ENCODE measurements at regions not wholly inside any gene's neighbourhood (a gene's known extent, or its start where the extent isn't known, plus 50 kb on each side); places are given as distances from the start of the nearest gene placed in this dataset.

DNA sequence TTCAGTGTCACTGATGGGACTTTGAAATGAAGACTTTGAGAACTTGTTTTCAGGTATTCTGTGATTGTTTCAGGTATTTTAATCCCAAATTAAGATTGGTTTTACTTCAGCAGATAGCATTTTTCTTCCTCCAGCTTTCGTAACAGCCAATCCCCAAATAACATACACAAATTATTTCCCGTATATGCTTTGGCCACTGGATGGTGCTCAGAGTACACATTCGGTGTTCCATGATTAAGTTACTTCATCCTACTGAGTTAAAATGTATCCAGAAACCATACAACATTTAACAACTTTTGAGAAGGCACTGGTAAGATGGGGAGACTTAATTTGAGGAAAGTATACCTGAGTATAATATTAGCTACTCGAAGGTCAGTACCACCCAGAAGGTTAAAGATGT lies 233.4 kb upstream of the FAM47A start:
- Mint-ChIP-seq H3K27me3 (ENCODE audit: unreplicated experiment) (no peaks in the 10 kb centered on the region), H3K36me3 (ENCODE audit: unreplicated experiment) (no peaks in the 10 kb centered on the region)
- no peak for DNase-seq

DNA sequence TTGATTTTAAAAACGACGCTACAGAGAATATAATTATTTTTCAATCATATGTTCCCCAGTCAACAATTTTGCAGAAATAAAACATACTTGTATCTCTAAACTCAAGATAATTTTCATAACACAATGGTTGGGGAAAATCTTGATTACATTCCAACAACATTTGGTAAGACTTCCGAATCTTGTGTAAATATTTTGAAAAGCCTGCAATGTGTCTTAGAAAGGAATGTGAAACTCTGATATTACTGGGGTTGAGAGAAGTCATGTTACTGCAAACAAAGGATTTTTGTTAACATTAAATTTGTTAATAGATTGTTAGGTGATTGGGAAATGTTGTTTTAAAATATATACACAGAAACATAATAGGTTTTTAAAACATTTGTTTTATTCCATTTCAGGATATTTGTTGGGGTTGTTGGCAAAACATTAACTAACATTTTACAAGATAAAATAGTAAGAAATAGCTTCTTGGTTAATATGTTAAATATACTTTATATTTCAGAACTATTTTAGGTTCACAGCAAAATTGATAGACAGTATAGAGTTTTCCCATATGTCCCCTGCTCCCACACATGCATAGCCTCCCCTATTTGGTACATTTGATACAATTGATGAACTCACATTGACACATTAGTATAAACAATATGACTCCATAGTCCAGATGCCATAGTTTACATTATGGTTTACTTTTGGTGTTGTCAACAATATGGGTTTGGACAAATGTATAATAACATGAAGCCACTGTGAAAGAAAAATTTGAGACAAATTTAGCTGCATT lies 218.6 kb upstream of the FAM47A start:
- Mint-ChIP-seq H3K4me1 (ENCODE audit: low read depth, unreplicated experiment) (no peaks in the 10 kb centered on the region), H3K27ac (ENCODE audit: unreplicated experiment) (no peak overlapping the region), H3K4me3 (ENCODE audit: unreplicated experiment) (no peak overlapping the region), H3K9me3 (ENCODE audit: unreplicated experiment) (peaks cover 2% of the 10 kb centered on the region), H3K27me3 (ENCODE audit: unreplicated experiment) (no peaks in the 10 kb centered on the region), H3K36me3 (ENCODE audit: unreplicated experiment) (no peaks in the 10 kb centered on the region)
- DNase-seq, result no peak
- TF ChIP-seq, protein P1, sequence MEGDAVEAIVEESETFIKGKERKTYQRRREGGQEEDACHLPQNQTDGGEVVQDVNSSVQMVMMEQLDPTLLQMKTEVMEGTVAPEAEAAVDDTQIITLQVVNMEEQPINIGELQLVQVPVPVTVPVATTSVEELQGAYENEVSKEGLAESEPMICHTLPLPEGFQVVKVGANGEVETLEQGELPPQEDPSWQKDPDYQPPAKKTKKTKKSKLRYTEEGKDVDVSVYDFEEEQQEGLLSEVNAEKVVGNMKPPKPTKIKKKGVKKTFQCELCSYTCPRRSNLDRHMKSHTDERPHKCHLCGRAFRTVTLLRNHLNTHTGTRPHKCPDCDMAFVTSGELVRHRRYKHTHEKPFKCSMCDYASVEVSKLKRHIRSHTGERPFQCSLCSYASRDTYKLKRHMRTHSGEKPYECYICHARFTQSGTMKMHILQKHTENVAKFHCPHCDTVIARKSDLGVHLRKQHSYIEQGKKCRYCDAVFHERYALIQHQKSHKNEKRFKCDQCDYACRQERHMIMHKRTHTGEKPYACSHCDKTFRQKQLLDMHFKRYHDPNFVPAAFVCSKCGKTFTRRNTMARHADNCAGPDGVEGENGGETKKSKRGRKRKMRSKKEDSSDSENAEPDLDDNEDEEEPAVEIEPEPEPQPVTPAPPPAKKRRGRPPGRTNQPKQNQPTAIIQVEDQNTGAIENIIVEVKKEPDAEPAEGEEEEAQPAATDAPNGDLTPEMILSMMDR (IDR thresholded peaks at IDR 0.05; ENCODE audit: partially characterized antibody, unreplicated experiment), result no peak

More for the DNA sequence above, 233.4 kb upstream of the FAM47A start:
- H3K4me3 Mint-ChIP-seq (ENCODE audit: unreplicated experiment), result no peak overlapping the region
- TF ChIP-seq, protein P1 (IDR thresholded peaks at IDR 0.05; ENCODE audit: partially characterized antibody, unreplicated experiment), result no peak
- no peak overlapping the region for H3K27ac Mint-ChIP-seq (ENCODE audit: unreplicated experiment)
- no peaks in the 10 kb centered on the region for H3K9me3 Mint-ChIP-seq (ENCODE audit: unreplicated experiment)
- H3K4me1 Mint-ChIP-seq (ENCODE audit: low read depth, unreplicated experiment), result no peaks in the 10 kb centered on the region

DNA sequence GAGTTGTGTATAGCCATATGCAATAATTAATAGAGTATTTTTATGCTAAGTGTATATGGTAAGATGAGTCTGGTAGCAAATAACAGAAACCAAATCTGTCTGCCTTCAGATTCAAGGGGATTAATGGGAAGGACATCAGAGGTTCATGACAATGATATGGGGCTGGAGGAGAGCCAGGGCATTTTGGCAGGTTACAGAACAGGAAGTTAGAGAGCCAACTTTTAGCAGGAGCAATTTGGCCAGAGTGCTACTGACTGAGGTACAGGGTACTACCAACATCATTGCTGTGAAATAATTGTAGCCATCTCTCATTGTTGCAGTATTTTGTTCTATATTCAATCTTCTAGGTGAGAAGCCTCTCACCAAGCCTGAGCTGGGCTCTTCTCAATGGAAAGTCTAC lies 210.9 kb upstream of the FAM47A start:
- TF ChIP-seq, protein P1 (IDR thresholded peaks at IDR 0.05; ENCODE audit: partially characterized antibody, unreplicated experiment), result no peak
- DNase-seq, result no peak
- Mint-ChIP-seq H3K4me3 (ENCODE audit: unreplicated experiment) (no peak overlapping the region), H3K9me3 (ENCODE audit: unreplicated experiment) (peaks cover 2% of the 10 kb centered on the region), H3K27ac (ENCODE audit: unreplicated experiment) (no peak overlapping the region), H3K36me3 (ENCODE audit: unreplicated experiment) (no peaks in the 10 kb centered on the region), H3K27me3 (ENCODE audit: unreplicated experiment) (no peaks in the 10 kb centered on the region), H3K4me1 (ENCODE audit: low read depth, unreplicated experiment) (no peaks in the 10 kb centered on the region)

DNA sequence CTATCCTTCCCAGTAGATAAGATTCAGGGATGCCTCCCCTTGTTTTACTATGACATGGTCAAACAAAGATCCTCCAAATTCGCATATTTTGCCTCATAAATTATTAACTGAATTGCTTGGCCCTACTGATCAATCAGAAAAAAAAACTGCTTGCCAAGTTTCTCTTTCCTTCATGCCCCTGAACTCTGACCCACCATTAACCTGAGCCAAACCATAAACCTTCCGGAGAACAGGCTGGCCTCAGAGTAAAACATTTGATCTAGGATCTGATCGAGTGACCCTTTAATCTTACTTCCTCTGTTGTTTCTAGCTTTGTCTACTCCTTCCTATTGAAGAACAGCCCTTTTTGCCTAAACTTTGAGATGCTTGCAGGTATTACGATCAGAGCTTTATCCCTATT lies 209.7 kb upstream of the FAM47A start:
- TF ChIP-seq, protein P1 (IDR thresholded peaks at IDR 0.05; ENCODE audit: partially characterized antibody, unreplicated experiment), result no peak
- no peaks in the 10 kb centered on the region for H3K4me1 Mint-ChIP-seq (ENCODE audit: low read depth, unreplicated experiment)
- no peaks in the 10 kb centered on the region for H3K36me3 Mint-ChIP-seq (ENCODE audit: unreplicated experiment)
- no peak for DNase-seq
- peaks cover 4% of the 10 kb centered on the region for H3K9me3 Mint-ChIP-seq (ENCODE audit: unreplicated experiment)
- no peak overlapping the region for H3K27ac Mint-ChIP-seq (ENCODE audit: unreplicated experiment)
- H3K4me3 Mint-ChIP-seq (ENCODE audit: unreplicated experiment), result no peak overlapping the region
- no peaks in the 10 kb centered on the region for H3K27me3 Mint-ChIP-seq (ENCODE audit: unreplicated experiment)

DNA sequence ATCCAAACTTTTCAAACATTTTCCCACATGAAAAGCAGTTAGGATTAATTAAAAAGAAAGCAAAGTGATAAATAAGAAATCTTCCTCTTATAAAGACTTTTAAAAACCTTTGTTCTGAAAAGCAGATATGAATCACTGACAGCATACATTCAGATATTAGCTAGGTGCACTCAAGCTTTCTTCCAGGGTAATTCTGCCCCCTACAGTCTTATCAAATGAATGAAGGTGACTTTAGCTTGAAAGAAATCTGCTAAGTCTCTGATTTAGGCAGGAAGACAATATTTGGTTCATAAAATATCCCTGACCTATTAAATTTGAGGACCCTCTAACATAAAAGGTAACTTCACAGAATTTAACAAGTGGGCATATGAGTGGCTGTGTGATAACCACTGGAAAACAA lies 209.1 kb upstream of the FAM47A start:
- Mint-ChIP-seq H3K9me3 (ENCODE audit: unreplicated experiment) (peaks cover 4% of the 10 kb centered on the region), H3K36me3 (ENCODE audit: unreplicated experiment) (no peaks in the 10 kb centered on the region), H3K4me3 (ENCODE audit: unreplicated experiment) (no peak overlapping the region), H3K27ac (ENCODE audit: unreplicated experiment) (no peak overlapping the region), H3K27me3 (ENCODE audit: unreplicated experiment) (no peaks in the 10 kb centered on the region), H3K4me1 (ENCODE audit: low read depth, unreplicated experiment) (no peaks in the 10 kb centered on the region)
- DNase-seq, result no peak
- TF ChIP-seq, protein P1 (IDR thresholded peaks at IDR 0.05; ENCODE audit: partially characterized antibody, unreplicated experiment), result no peak

Data from glutamatergic neuron (in vitro differentiated cells).